ENCODE measurements at regions not wholly inside any gene's neighbourhood (a gene's known extent, or its start where the extent isn't known, plus 50 kb on each side); places are given as distances from the start of the nearest gene placed in this dataset.

DNA sequence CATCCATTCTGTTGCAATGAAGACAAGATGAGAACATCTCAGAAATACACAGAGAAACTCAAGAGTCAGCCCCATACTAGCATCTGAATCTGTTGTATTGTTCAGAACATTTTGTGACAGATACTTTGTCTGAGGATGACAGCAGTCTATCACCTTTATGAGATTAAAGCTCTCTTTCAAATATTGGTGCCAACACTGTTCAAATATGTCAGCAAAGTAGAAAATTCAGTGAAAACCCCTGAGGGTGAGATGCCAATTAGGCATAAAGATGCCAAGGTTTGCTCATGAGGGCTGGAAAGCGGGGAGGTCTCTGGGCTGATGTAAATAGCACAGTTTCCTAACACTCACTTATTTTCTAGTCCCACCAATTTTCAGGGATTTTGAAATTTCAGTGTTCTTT is 1054.2 kb upstream of the CRIM1 start:
- peaks cover 0 to 3% (median 0%) of the 10 kb centered on the region in 4 donors for H3K9me3 ChIP-seq (ENCODE audit: control insufficient read depth in 4 of 4, low read length in 3 of 4)
- no peaks in the 10 kb centered on the region for H3K36me3 ChIP-seq (ENCODE audit: control insufficient read depth in 4 of 4, insufficient read depth in 3 of 4, low read depth in 1 of 4, low read length in 3 of 4)
- no peak overlapping the region for H3K27ac ChIP-seq (ENCODE audit: low read depth in 1 of 2, low read length in 2 of 2)
- 75% methylated on average over 1 of the region's 1 CpG for WGBS
- H3K27me3 ChIP-seq (ENCODE audit: control insufficient read depth in 4 of 4, insufficient read depth in 4 of 4, low read length in 3 of 4) = no peaks in the 10 kb centered on the region
- TF ChIP-seq, protein P1, sequence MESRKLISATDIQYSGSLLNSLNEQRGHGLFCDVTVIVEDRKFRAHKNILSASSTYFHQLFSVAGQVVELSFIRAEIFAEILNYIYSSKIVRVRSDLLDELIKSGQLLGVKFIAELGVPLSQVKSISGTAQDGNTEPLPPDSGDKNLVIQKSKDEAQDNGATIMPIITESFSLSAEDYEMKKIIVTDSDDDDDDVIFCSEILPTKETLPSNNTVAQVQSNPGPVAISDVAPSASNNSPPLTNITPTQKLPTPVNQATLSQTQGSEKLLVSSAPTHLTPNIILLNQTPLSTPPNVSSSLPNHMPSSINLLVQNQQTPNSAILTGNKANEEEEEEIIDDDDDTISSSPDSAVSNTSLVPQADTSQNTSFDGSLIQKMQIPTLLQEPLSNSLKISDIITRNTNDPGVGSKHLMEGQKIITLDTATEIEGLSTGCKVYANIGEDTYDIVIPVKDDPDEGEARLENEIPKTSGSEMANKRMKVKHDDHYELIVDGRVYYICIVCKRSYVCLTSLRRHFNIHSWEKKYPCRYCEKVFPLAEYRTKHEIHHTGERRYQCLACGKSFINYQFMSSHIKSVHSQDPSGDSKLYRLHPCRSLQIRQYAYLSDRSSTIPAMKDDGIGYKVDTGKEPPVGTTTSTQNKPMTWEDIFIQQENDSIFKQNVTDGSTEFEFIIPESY (IDR thresholded peaks at IDR 0.05) = no peak
- TF ChIP-seq, protein P2, sequence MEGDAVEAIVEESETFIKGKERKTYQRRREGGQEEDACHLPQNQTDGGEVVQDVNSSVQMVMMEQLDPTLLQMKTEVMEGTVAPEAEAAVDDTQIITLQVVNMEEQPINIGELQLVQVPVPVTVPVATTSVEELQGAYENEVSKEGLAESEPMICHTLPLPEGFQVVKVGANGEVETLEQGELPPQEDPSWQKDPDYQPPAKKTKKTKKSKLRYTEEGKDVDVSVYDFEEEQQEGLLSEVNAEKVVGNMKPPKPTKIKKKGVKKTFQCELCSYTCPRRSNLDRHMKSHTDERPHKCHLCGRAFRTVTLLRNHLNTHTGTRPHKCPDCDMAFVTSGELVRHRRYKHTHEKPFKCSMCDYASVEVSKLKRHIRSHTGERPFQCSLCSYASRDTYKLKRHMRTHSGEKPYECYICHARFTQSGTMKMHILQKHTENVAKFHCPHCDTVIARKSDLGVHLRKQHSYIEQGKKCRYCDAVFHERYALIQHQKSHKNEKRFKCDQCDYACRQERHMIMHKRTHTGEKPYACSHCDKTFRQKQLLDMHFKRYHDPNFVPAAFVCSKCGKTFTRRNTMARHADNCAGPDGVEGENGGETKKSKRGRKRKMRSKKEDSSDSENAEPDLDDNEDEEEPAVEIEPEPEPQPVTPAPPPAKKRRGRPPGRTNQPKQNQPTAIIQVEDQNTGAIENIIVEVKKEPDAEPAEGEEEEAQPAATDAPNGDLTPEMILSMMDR (IDR thresholded peaks at IDR 0.05; ENCODE audit: low read depth, low read length, missing input control) = no peak
- no peak for TF ChIP-seq RAD21 (IDR thresholded peaks at IDR 0.05)
- TF ChIP-seq FOXA2 (IDR thresholded peaks at IDR 0.05) = no peak
- TF ChIP-seq GABPA (IDR thresholded peaks at IDR 0.05 in 1 of 2, conservative IDR thresholded peaks at IDR 0.05 in 1 of 2) = no peak
- no peak for TF ChIP-seq FOXA1 (IDR thresholded peaks at IDR 0.05)
- TF ChIP-seq TAF1 (conservative IDR thresholded peaks at IDR 0.05) = no peak
- TF ChIP-seq REST (IDR thresholded peaks at IDR 0.05) = no peak
- TF ChIP-seq SP1 (IDR thresholded peaks at IDR 0.05) = no peak
- no peak for TF ChIP-seq EGR1 (IDR thresholded peaks at IDR 0.05; ENCODE audit: low read depth in 2 of 2)
- no peak for TF ChIP-seq HNF4A (conservative IDR thresholded peaks at IDR 0.05)
- TF ChIP-seq RXRA (IDR thresholded peaks at IDR 0.05) = no peak
- TF ChIP-seq NR2F2 (IDR thresholded peaks at IDR 0.05) = no peak
- H3K9ac ChIP-seq (ENCODE audit: low read depth in 1 of 2, low read length in 2 of 2) = no peak overlapping the region
- no peak overlapping the region for H3K4me3 ChIP-seq (ENCODE audit: low read depth in 1 of 3, low read length in 3 of 3)
- no peaks in the 10 kb centered on the region for H3K4me1 ChIP-seq (ENCODE audit: control insufficient read depth in 4 of 4, insufficient read depth in 4 of 4, low read length in 3 of 4)
- no peak for DNase-seq (ENCODE audit: low spot score)

- no peak overlapping the region for H3K27ac ChIP-seq (ENCODE audit: low read depth in 1 of 2, low read length in 2 of 2)
- H3K36me3 ChIP-seq (ENCODE audit: control insufficient read depth in 4 of 4, insufficient read depth in 3 of 4, low read depth in 1 of 4, low read length in 3 of 4) = no peaks in the 10 kb centered on the region
- H3K9ac ChIP-seq (ENCODE audit: low read depth in 1 of 2, low read length in 2 of 2) = no peak overlapping the region
- H3K4me3 ChIP-seq (ENCODE audit: low read depth in 1 of 3, low read length in 3 of 3) = no peak overlapping the region
- H3K4me1 ChIP-seq (ENCODE audit: control insufficient read depth in 4 of 4, insufficient read depth in 4 of 4, low read length in 3 of 4) = no peaks in the 10 kb centered on the region
- no peaks in the 10 kb centered on the region for H3K27me3 ChIP-seq (ENCODE audit: control insufficient read depth in 4 of 4, insufficient read depth in 4 of 4, low read length in 3 of 4)
- 64% methylated on average over 4 of the region's 4 CpGs for WGBS
- no peaks in the 10 kb centered on the region for H3K9me3 ChIP-seq (ENCODE audit: control insufficient read depth in 4 of 4, low read length in 3 of 4)
- no peak for DNase-seq (ENCODE audit: low spot score)
- TF ChIP-seq MAX (IDR thresholded peaks at IDR 0.05) = no peak
- no peak for TF ChIP-seq FOXA2 (IDR thresholded peaks at IDR 0.05)
- TF ChIP-seq, protein P2 (IDR thresholded peaks at IDR 0.05; ENCODE audit: low read depth, low read length, missing input control) = no peak
- TF ChIP-seq RAD21 (IDR thresholded peaks at IDR 0.05) = no peak
- TF ChIP-seq ATF3 (IDR thresholded peaks at IDR 0.05) = no peak
- TF ChIP-seq EGR1 (IDR thresholded peaks at IDR 0.05; ENCODE audit: low read depth in 2 of 2) = no peak
- TF ChIP-seq RXRA (IDR thresholded peaks at IDR 0.05) = no peak
- no peak for TF ChIP-seq HNF4A (conservative IDR thresholded peaks at IDR 0.05)
- no peak for TF ChIP-seq FOXA1 (IDR thresholded peaks at IDR 0.05)
- no peak for TF ChIP-seq JUND (IDR thresholded peaks at IDR 0.05)
- TF ChIP-seq, protein P1 (IDR thresholded peaks at IDR 0.05) = no peak
- TF ChIP-seq HNF4G (IDR thresholded peaks at IDR 0.05) = no peak
- TF ChIP-seq GABPA (IDR thresholded peaks at IDR 0.05 in 1 of 2, conservative IDR thresholded peaks at IDR 0.05 in 1 of 2) = no peak
- TF ChIP-seq TAF1 (conservative IDR thresholded peaks at IDR 0.05) = no peak
- no peak for TF ChIP-seq YY1 (IDR thresholded peaks at IDR 0.05)
- TF ChIP-seq SP1 (IDR thresholded peaks at IDR 0.05) = no peak
These were observed 1057.1 kb upstream of the CRIM1 start for GRCh38 chr2:35298493-35298892.
